ENCODE measurements at regions not wholly inside any gene's neighbourhood (a gene's known extent, or its start where the extent isn't known, plus 50 kb on each side); places are given as distances from the start of the nearest gene placed in this dataset.

DNA sequence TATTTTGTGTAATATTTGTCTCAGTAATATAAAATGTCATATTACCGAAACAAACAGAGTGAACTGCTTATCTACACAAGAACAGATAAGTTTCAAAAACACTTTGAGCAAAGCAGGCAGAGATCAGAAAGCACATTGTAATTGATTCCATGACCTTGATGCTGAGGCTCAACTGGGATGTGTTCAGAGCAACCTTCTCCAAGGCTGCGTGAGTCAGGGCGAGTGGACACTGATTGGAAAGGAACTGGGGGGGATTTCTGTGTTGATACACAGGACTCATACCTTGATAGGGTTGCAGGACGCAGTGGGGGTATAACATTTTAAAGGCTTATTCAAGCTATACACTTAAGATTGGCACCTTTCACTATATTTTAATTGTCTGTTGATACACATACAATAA, 1136.3 kb downstream of the UQCRFS1 start:
- TF ChIP-seq, protein P1, sequence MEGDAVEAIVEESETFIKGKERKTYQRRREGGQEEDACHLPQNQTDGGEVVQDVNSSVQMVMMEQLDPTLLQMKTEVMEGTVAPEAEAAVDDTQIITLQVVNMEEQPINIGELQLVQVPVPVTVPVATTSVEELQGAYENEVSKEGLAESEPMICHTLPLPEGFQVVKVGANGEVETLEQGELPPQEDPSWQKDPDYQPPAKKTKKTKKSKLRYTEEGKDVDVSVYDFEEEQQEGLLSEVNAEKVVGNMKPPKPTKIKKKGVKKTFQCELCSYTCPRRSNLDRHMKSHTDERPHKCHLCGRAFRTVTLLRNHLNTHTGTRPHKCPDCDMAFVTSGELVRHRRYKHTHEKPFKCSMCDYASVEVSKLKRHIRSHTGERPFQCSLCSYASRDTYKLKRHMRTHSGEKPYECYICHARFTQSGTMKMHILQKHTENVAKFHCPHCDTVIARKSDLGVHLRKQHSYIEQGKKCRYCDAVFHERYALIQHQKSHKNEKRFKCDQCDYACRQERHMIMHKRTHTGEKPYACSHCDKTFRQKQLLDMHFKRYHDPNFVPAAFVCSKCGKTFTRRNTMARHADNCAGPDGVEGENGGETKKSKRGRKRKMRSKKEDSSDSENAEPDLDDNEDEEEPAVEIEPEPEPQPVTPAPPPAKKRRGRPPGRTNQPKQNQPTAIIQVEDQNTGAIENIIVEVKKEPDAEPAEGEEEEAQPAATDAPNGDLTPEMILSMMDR (IDR thresholded peaks at IDR 0.05), result no peak
- no peak for TF ChIP-seq POLR2A (IDR thresholded peaks at IDR 0.05)
